HepG2 (cell line): ENCODE measurements at regions not wholly inside any gene's neighbourhood (a gene's known extent, or its start where the extent isn't known, plus 50 kb on each side); places are given as distances from the start of the nearest gene placed in this dataset.

ENCODE experiments used
- ATAC-seq: fragments of 200-7000 bp; cut with Tn5 transposase; 3 replicates; pipeline ENCODE4 v1.9.1; 2020; ENCODE audit warnings: mild to moderate bottlenecking, moderate library complexity
- BruUV-seq: library from RNA; stranded (reverse); fragments of 400-500 nt; replicated peaks from 2 replicates; lab custom pipeline; 2021; lab: Mats Ljungman, UMichigan
- CTCF ChIA-PET: fragments of 300-600 bp; formaldehyde crosslinking; extraction: SDS; loops from one replicate; lab custom pipeline; 2021; ENCODE audit warnings: low total read pairs, inconsistent platforms, low intra/inter-chr PET ratio; lab: Yijun Ruan, JAX
- POLR2A ChIA-PET: fragments of 350-600 bp; sonication (Branson Sonifier 250); formaldehyde crosslinking; loops from one replicate; lab custom pipeline; 2020; ENCODE audit warnings: antibody characterized with exemption, inconsistent platforms; lab: Yijun Ruan, JAX
- DNase-seq: peaks from one replicate; pipeline ENCODE4 v3.0.0-alpha.2; 2015; ENCODE audit warnings: low spot score
- FAIRE-seq: peaks from 3 replicates; lab custom pipeline; 2011; peaks lifted over from hg19 to GRCh38; lab: Jason Lieb, UNC
- H2AFZ ChIP-seq: one replicate; pipeline ENCODE4 v1.6.1; 2011; ENCODE audit warnings: low read length, inconsistent platforms
- H3K27ac ChIP-seq: fragments of 300-600 bp; 3 replicates; pipeline ENCODE4 v1.8.0; 2011; ENCODE audit warnings: mixed run types, mild to moderate bottlenecking, mixed read lengths, low read length, inconsistent platforms; ENCODE audit not compliant: insufficient read depth; ENCODE audit errors: extremely low read length
- H3K27me3 ChIP-seq, 2 experiments: fragments of 200-600 bp in 1 of 2; 2 replicates in 1 of 2; 3 replicates in 1 of 2; pipeline versions ENCODE4 v1.6.0 to v1.8.0; 2011; ENCODE audit warnings: low read length in 2 of 2, mild to moderate bottlenecking in 2 of 2, moderate library complexity in 2 of 2, inconsistent platforms in 1 of 2; ENCODE audit not compliant: insufficient read depth in 2 of 2, control insufficient read depth in 1 of 2
- H3K36me3 ChIP-seq, 2 experiments: fragments of 200-600 bp in 1 of 2; replicated peaks in 1 of 2; 2 replicates in 1 of 2; 3 replicates in 1 of 2; pipeline versions ENCODE4 v1.5.1 to v1.8.0; 2011; ENCODE audit warnings: low read length in 2 of 2, inconsistent platforms in 1 of 2; ENCODE audit not compliant: insufficient read depth in 2 of 2, control insufficient read depth in 1 of 2
- H3K4me1 ChIP-seq: 2 replicates; pipeline ENCODE4 v1.5.1; 2012; ENCODE audit warnings: low read length, inconsistent platforms; ENCODE audit not compliant: insufficient read depth
- H3K4me2 ChIP-seq: 2 replicates; pipeline ENCODE4 v1.6.0; 2011; ENCODE audit warnings: low read depth, low read length, inconsistent platforms
- H3K4me3 ChIP-seq, 3 experiments: fragments of 200-600 bp in 1 of 3; sonication (generic), shearing (Covaris generic) in 1 of 3; replicated peaks in 1 of 3; 2 replicates each; pipeline ENCODE4 v1.5.1; 2011 to 2016; ENCODE audit warnings: low read length in 3 of 3, inconsistent platforms in 2 of 3, low read depth in 2 of 3, mild to moderate bottlenecking in 2 of 3, control low read depth in 1 of 3, mixed read lengths in 1 of 3; ENCODE audit not compliant: insufficient read depth in 1 of 3
- H3K79me2 ChIP-seq: one replicate; pipeline ENCODE4 v1.6.1; 2011; ENCODE audit warnings: low read length, inconsistent platforms; ENCODE audit not compliant: insufficient read depth
- H3K9ac ChIP-seq: 2 replicates; pipeline ENCODE4 v1.6.0; 2011; ENCODE audit warnings: mild to moderate bottlenecking, low read depth, low read length, inconsistent platforms; ENCODE audit not compliant: insufficient read depth
- H3K9me3 ChIP-seq: 2 replicates; pipeline ENCODE4 v1.5.1; 2012; ENCODE audit warnings: mild to moderate bottlenecking, low read length
- H4K20me1 ChIP-seq: 2 replicates; pipeline ENCODE4 v1.6.0; 2011; ENCODE audit warnings: inconsistent platforms, mild to moderate bottlenecking, low read length, moderate library complexity; ENCODE audit not compliant: insufficient read depth
- ARID5B ChIP-seq: IDR thresholded peaks from 2 replicates; pipeline ENCODE4 v1.4.0; 2020; ENCODE audit warnings: mild to moderate bottlenecking, missing genetic modification reagents
- BHLHE40 ChIP-seq: IDR thresholded peaks from 2 replicates; pipeline ENCODE4 v1.6.1; 2011; ENCODE audit warnings: low read length, improper control_type of control experiment
- EZH2 ChIP-seq: conservative IDR thresholded peaks from 2 replicates; pipeline ENCODE4 v1.6.1; 2012; ENCODE audit warnings: mild to moderate bottlenecking, low read depth, low read length, moderate library complexity
- FOSL1 ChIP-seq: sonication (generic); formaldehyde crosslinking; IDR thresholded peaks from 2 replicates; pipeline ENCODE4 v1.9.0; 2021; ENCODE audit warnings: missing genetic modification reagents, borderline replicate concordance
- FOSL2 ChIP-seq: sonication (generic); formaldehyde crosslinking; IDR thresholded peaks from 2 replicates; pipeline ENCODE4 v1.4.0; 2020; ENCODE audit warnings: missing genetic modification reagents
- HOMEZ ChIP-seq: IDR thresholded peaks from 2 replicates; pipeline ENCODE4 v1.6.1; 2016; ENCODE audit warnings: low read depth
- ISL2 ChIP-seq: sonication (generic); formaldehyde crosslinking; IDR thresholded peaks from 2 replicates; pipeline ENCODE4 v1.5.0; 2020; ENCODE audit warnings: missing genetic modification reagents
- NR2F1 ChIP-seq, 2 experiments: fragments of 450-650 bp in 1 of 2; formaldehyde crosslinking in 1 of 2; IDR thresholded peaks; 2 replicates each; pipeline versions ENCODE4 v1.5.0 to v1.6.1; 2016 to 2020; ENCODE audit warnings: mild to moderate bottlenecking in 1 of 2, missing compliant biosample characterization in 1 of 2, missing genetic modification reagents in 1 of 2, moderate library complexity in 1 of 2
- RARA ChIP-seq: IDR thresholded peaks from 2 replicates; pipeline ENCODE4 v1.6.1; 2016; ENCODE audit warnings: missing genetic modification reagents, missing compliant biosample characterization
- ZNF20 ChIP-seq: sonication (generic); formaldehyde crosslinking; IDR thresholded peaks from 2 replicates; pipeline ENCODE4 v1.4.0; 2020; ENCODE audit warnings: mild to moderate bottlenecking, moderate library complexity, missing genetic modification reagents
- ZNF24 ChIP-seq: fragments of 450-650 bp; IDR thresholded peaks from 2 replicates; pipeline ENCODE4 v1.6.1; 2017; ENCODE audit warnings: antibody characterized with exemption, mild to moderate bottlenecking
- ZNF557 ChIP-seq: sonication (generic); formaldehyde crosslinking; IDR thresholded peaks from 2 replicates; pipeline ENCODE4 v1.4.0; 2020; ENCODE audit warnings: missing genetic modification reagents
- ZNF644 ChIP-seq: IDR thresholded peaks from 2 replicates; pipeline ENCODE4 v1.6.1; 2016; ENCODE audit warnings: low read depth
- ZNF746 ChIP-seq: sonication (generic); formaldehyde crosslinking; IDR thresholded peaks from 2 replicates; pipeline ENCODE4 v1.8.0; 2022; ENCODE audit warnings: mild to moderate bottlenecking, missing genetic modification reagents
- WGBS: methylation state at CpG from one replicate; pipeline ENCODE4 v1.1.6; 2017; ENCODE audit warnings: low lambda C conversion rate; 5-methylcytosine and 5-hydroxymethylcytosine counted together
- in situ Hi-C: cut with HindIII; loops from 2 replicates; pipeline ENCODE4 v1.10.0; 2017; ENCODE audit warnings: low pct_unique_long_range_greater_than_20kb; ENCODE audit not compliant: extremely low pct_ligation_motif_present
- intact Hi-C: fragments of 100-400 bp; cut with micrococcal nuclease; formaldehyde crosslinking; loops from one replicate; pipeline ENCODE4 v1.10.0; 2022; ENCODE audit not compliant: unreplicated experiment

- ChIA-PET POLR2A (no interaction called here), CTCF (no interaction called here)
- Histone ChIP-seq H3K4me1 (peaks cover 11% of the 10 kb centered on the region), H3K9me3 (peaks cover 8% of the 10 kb centered on the region; the same call in 1 of the 2 replicates), H3K27me3 (no peaks in the 10 kb centered on the region), H3K9ac (no peak overlapping the region), H3K27ac (no peak overlapping the region), H3K36me3 (no peaks in the 10 kb centered on the region), H3K4me3 (no peak overlapping the region), H3K4me2 (no peak overlapping the region), H4K20me1 (no peaks in the 10 kb centered on the region), H2AFZ (no peak overlapping the region), H3K79me2 (no peaks in the 10 kb centered on the region)
- no TSS peak for BruUV-seq
- FAIRE-seq = no peak
- no peak for TF ChIP-seq ZNF746 (CRISPR knock-in tag)
- TF ChIP-seq ZNF20 = peak; percentile 75; the same call in 1 of the 2 replicates
- no peak for DNase-seq
- no peak for ATAC-seq
- intact Hi-C loops (no loop called here), in situ Hi-C loops (no loop called here)
- 68% methylated on average over 6 of the region's 6 CpGs for WGBS
Measured at GRCh38 chr13:40129467-40129866, 474.0 kb downstream of the COG6 start.

- no peak overlapping the region for H2AFZ ChIP-seq
- ATAC-seq = peak; percentile 72
- CTCF ChIA-PET = no interaction called here
- TF ChIP-seq ZNF557 (CRISPR knock-in tag) (no peak), EZH2 (no peak), ZNF644 (CRISPR knock-in tag) (peak; percentile 71; the same call in 1 of the 2 replicates), HOMEZ (CRISPR knock-in tag) (peak; percentile 30; the same call in 1 of the 2 replicates), RARA (CRISPR knock-in tag) (0 out of 2 replicates have a peak, but pooled peaks have one; percentile 11), BHLHE40 (no peak), ARID5B (0 out of 2 replicates have a peak, but pooled peaks have one; percentile 13), ZNF24 (no peak), FOSL2 (CRISPR knock-in tag) (peak; percentile 87), ISL2 (CRISPR knock-in tag) (no peak), FOSL1 (CRISPR knock-in tag) (0 out of 2 replicates have a peak, but pooled peaks have one; percentile 19), NR2F1 (CRISPR knock-in tag; IDR thresholded peaks at IDR 0.05) (peak; percentile 16 to 39; a peak in 1 of 4 replicates)
Measured at GRCh38 chr13:40130871-40131636, 475.6 kb downstream of the COG6 start.

More at GRCh38 chr13:40130871-40131636, 475.6 kb downstream of the COG6 start:
- Histone ChIP-seq H3K9ac (no peak overlapping the region), H4K20me1 (no peaks in the 10 kb centered on the region), H3K4me3 (no peak overlapping the region), H3K27me3 (no peaks in the 10 kb centered on the region), H3K27ac (no peak overlapping the region), H3K36me3 (no peaks in the 10 kb centered on the region), H3K4me2 (no peak overlapping the region), H3K4me1 (peaks cover 11% of the 10 kb centered on the region), H3K9me3 (peaks cover 8% of the 10 kb centered on the region; the same call in 1 of the 2 replicates), H3K79me2 (no peaks in the 10 kb centered on the region)
- POLR2A ChIA-PET = no interaction called here
- DNase-seq (peak; percentile 36), FAIRE-seq (no peak)
- intact Hi-C loops = no loop called here
- WGBS = 33% methylated on average over 6 of the region's 6 CpGs
- no TSS peak for BruUV-seq
- in situ Hi-C loops = no loop called here
